PC-3 (cell line): ENCODE measurements at regions not wholly inside any gene's neighbourhood (a gene's known extent, or its start where the extent isn't known, plus 50 kb on each side); places are given as distances from the start of the nearest gene placed in this dataset.

Experiments used
- CTCF ChIP-seq: fragments of 300-600 bp; sonication (generic); conservative IDR thresholded peaks from 2 replicates; pipeline ENCODE4 v1.5.1; 2017; ENCODE audit warnings: antibody characterized with exemption, low read depth, mild to moderate bottlenecking, low read length
- EZH2phosphoT487 ChIP-seq: fragments of 300-600 bp; sonication (generic); IDR thresholded peaks from 2 replicates; pipeline ENCODE4 v1.6.1; 2018; ENCODE audit warnings: mild to moderate bottlenecking, antibody characterized with exemption, low read length, borderline replicate concordance

DNA sequence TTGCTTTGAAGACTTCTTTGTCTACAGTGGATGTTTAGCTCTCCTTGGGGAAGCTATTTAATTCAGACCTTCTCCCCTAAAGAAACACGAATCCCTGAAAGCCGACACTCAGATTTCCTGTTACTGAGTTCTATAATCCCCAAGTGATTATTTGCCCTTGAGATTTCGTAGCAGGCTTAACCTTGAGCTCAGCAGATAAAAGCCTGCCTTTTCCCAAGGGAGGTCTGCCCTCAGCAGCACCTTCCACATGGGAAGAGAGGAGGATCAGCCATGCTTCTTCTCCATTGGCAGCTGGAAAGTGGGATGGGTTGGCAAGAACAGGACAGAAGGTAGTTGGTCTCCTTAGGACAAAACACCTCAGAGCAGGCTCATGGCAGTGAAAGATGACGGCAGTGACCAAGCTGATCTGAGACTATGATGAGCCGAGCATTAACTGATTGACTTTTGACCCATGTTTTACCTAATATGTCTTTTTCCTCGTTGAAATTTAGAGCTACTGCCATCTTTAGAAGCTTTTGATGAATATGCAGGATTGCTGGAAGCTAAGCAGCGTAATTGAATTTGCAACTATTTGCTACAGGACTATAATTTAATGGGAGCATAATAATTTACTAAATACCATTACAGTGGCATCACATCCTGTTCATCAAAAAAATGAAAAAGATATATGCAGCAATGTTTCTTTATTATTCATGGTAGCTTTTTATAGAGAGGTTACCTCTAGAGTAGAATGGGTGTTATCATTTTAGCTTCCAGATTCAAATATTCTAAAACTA, 511.1 kb upstream of the ID2 start:
- no peak for TF ChIP-seq CTCF
- TF ChIP-seq EZH2phosphoT487, result no peak
